Esophagus muscularis mucosa (tissue), 4 donors: ENCODE measurements at regions not wholly inside any gene's neighbourhood (a gene's known extent, or its start where the extent isn't known, plus 50 kb on each side); places are given as distances from the start of the nearest gene placed in this dataset.

Experiments
- DNase-seq: peaks from one replicate; pipeline ENCODE4 v3.0.0-alpha.2; 2017; ENCODE audit errors: extremely low spot score
- H3K27ac ChIP-seq, 4 donors: fragments of 200-600 bp; sonication (generic); replicated peaks in 1 of 4; 1 replicate in 3 of 4; 2 replicates in 1 of 4; pipeline ENCODE4 v1.5.1; 2016 to 2019; ENCODE audit warnings: mild to moderate bottlenecking in 1 of 4
- H3K27me3 ChIP-seq, 4 donors: fragments of 200-600 bp; sonication (generic); one replicate each; pipeline versions ENCODE4 v1.5.1 to v1.6.0; 2016 to 2019
- H3K36me3 ChIP-seq, 4 donors: fragments of 200-600 bp; sonication (generic); one replicate each; pipeline ENCODE4 v1.5.1; 2016 to 2019
- H3K4me1 ChIP-seq, 4 donors: fragments of 200-600 bp; sonication (generic); one replicate each; pipeline ENCODE4 v1.5.1; 2016 to 2019
- H3K4me3 ChIP-seq, 4 donors: fragments of 200-600 bp; sonication (generic); 1 replicate in 2 of 4; 2 replicates in 2 of 4; pipeline ENCODE4 v1.5.1; 2016 to 2019; ENCODE audit warnings: mild to moderate bottlenecking in 4 of 4, moderate library complexity in 1 of 4
- H3K9me3 ChIP-seq, 4 donors: fragments of 200-600 bp; sonication (generic); 1 replicate in 3 of 4; 2 replicates in 1 of 4; pipeline ENCODE4 v1.5.1; 2016 to 2019
- EP300 ChIP-seq: sonication (generic); formaldehyde crosslinking; IDR thresholded peaks from one replicate; pipeline ENCODE4 v1.6.1; 2017; ENCODE audit warnings: antibody characterized with exemption
- POLR2A ChIP-seq: fragments of 450-650 bp; IDR thresholded peaks from one replicate; pipeline ENCODE4 v1.6.1; 2017; ENCODE audit warnings: antibody characterized with exemption, moderate library complexity, mild to moderate bottlenecking, low read depth
- POLR2AphosphoS5 ChIP-seq, 2 donors: sonication (generic); formaldehyde crosslinking; IDR thresholded peaks; one replicate each; pipeline ENCODE4 v1.6.1; 2017; ENCODE audit warnings: antibody characterized with exemption in 2 of 2
- WGBS: methylation state at CpG from one replicate; pipeline ENCODE4 v1.1.5; 2018; 5-methylcytosine and 5-hydroxymethylcytosine counted together
- intact Hi-C: fragments of 100-400 bp; cut with DNase I; formaldehyde crosslinking; loops from one replicate; pipeline ENCODE4 v1.15.1; 2023
- TF ChIP-seq, protein P1 (sequence below), 3 experiments: fragments of 200-600 bp in 2 of 3; fragments of 450-650 bp in 1 of 3; sonication (generic) in 2 of 3; IDR thresholded peaks; one replicate each; pipeline ENCODE4 v1.5.1; 2017 to 2019; ENCODE audit warnings: antibody characterized with exemption in 3 of 3, mild to moderate bottlenecking in 2 of 3, moderate library complexity in 1 of 3

DNA sequence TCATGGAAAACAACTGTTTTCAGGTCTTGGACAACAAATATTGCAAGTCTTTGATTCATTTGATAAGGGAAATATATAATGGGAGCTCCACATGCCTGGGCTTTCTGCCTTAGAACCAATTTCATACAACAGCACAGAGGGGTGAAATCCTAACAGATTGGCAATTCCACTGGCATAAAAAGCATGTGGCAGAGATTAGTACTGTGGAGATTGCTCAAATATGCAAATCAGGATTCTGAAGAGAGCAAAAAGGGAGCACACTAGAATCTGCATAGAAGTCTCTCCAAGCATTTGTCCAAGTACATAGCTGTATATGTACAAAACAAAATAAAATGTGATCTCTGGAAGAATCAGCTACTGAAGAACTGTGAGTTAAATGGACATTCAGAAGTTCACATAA, 312.9 kb upstream of the SLITRK5 start:
- Histone ChIP-seq H3K9me3 (no peaks in the 10 kb centered on the region), H3K4me1 (no peaks in the 10 kb centered on the region), H3K27ac (no peak overlapping the region), H3K36me3 (no peaks in the 10 kb centered on the region), H3K27me3 (peaks cover 0 to 5% (median 0%) of the 10 kb centered on the region in 4 donors), H3K4me3 (no peak overlapping the region)
- intact Hi-C loops = no loop called here
- TF ChIP-seq POLR2AphosphoS5 (IDR thresholded peaks at IDR 0.05) (no peak), POLR2A (no peak), EP300 (no peak)
- TF ChIP-seq, protein P1, sequence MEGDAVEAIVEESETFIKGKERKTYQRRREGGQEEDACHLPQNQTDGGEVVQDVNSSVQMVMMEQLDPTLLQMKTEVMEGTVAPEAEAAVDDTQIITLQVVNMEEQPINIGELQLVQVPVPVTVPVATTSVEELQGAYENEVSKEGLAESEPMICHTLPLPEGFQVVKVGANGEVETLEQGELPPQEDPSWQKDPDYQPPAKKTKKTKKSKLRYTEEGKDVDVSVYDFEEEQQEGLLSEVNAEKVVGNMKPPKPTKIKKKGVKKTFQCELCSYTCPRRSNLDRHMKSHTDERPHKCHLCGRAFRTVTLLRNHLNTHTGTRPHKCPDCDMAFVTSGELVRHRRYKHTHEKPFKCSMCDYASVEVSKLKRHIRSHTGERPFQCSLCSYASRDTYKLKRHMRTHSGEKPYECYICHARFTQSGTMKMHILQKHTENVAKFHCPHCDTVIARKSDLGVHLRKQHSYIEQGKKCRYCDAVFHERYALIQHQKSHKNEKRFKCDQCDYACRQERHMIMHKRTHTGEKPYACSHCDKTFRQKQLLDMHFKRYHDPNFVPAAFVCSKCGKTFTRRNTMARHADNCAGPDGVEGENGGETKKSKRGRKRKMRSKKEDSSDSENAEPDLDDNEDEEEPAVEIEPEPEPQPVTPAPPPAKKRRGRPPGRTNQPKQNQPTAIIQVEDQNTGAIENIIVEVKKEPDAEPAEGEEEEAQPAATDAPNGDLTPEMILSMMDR (IDR thresholded peaks at IDR 0.05) = no peak
- no peak for DNase-seq

- no peak for DNase-seq
- no peaks in the 10 kb centered on the region for H3K36me3 ChIP-seq
- intact Hi-C loops = no loop called here
- H3K4me1 ChIP-seq = no peaks in the 10 kb centered on the region
- no peak overlapping the region for H3K27ac ChIP-seq
- H3K9me3 ChIP-seq = no peaks in the 10 kb centered on the region
- TF ChIP-seq POLR2AphosphoS5 (IDR thresholded peaks at IDR 0.05) (no peak), POLR2A (no peak), EP300 (no peak)
- TF ChIP-seq, protein P1 (IDR thresholded peaks at IDR 0.05) = no peak
- H3K27me3 ChIP-seq = no peaks in the 10 kb centered on the region
- H3K4me3 ChIP-seq = no peak overlapping the region
- WGBS = 90% methylated on average over 1 of the region's 1 CpG
These were observed 310.0 kb upstream of the SLITRK5 start for GRCh38 chr13:87361216-87361615.

DNA sequence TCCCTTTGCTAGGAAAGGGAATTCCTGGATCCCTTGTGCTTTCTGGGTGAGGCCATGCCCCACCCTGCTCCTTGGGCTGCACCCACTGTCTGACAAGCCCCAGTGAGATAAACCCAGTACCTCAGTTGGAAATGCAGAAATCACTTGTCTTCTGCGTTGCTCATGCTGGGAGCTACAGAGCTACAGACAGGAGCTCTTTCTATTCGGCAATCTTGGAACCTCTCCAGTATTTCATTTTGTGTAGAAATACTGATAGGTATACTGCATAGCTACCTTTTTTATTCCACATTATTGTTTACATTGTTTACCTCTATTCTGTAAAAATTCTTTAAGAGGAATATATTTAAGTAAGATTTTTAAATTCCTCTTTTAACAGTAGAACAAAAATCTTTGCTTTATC, 302.5 kb upstream of the SLITRK5 start:
- WGBS = 86% methylated on average over 2 of the region's 2 CpGs
- H3K27me3 ChIP-seq = no peaks in the 10 kb centered on the region
- H3K4me3 ChIP-seq = no peak overlapping the region
- intact Hi-C loops = no loop called here
- H3K9me3 ChIP-seq = peaks cover 0 to 10% (median 2%) of the 10 kb centered on the region in 4 donors
- no peak overlapping the region for H3K27ac ChIP-seq
- TF ChIP-seq POLR2AphosphoS5 (IDR thresholded peaks at IDR 0.05) = no peak
- TF ChIP-seq POLR2A = no peak
- TF ChIP-seq, protein P1 (IDR thresholded peaks at IDR 0.05) = no peak
- no peak for TF ChIP-seq EP300
- H3K36me3 ChIP-seq = no peaks in the 10 kb centered on the region
- H3K4me1 ChIP-seq = no peaks in the 10 kb centered on the region
- DNase-seq = no peak

DNA sequence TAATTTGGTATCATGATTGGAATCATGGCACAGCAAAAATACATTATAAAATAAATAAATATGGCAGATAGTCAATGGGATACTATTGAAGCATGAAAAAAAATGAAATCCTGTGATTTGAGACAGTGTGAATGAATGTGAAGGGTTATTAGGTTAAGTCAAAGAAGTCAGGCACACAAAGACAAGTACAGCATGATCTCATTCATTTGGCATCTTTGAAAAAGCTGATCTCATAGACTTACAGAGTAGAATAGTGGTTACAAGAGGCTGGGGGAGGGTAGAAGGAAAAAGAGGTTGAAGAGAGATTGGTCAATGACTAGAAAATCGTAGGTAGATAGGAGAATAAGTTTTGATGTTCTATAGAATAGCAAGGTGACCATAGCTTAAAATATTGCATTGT, 295.1 kb upstream of the SLITRK5 start:
- intact Hi-C loops = no loop called here
- Histone ChIP-seq H3K4me3 (no peak overlapping the region), H3K27me3 (no peaks in the 10 kb centered on the region), H3K9me3 (no peaks in the 10 kb centered on the region), H3K36me3 (no peaks in the 10 kb centered on the region), H3K4me1 (no peaks in the 10 kb centered on the region), H3K27ac (no peak overlapping the region)
- DNase-seq = no peak
- no peak for TF ChIP-seq EP300
- no peak for TF ChIP-seq POLR2A
- TF ChIP-seq POLR2AphosphoS5 (IDR thresholded peaks at IDR 0.05) = no peak
- TF ChIP-seq, protein P1 (IDR thresholded peaks at IDR 0.05) = no peak
- WGBS = 82% methylated on average over 1 of the region's 1 CpG

- Histone ChIP-seq H3K9me3 (no peaks in the 10 kb centered on the region), H3K4me3 (no peak overlapping the region), H3K27ac (no peak overlapping the region), H3K4me1 (no peaks in the 10 kb centered on the region), H3K27me3 (no peaks in the 10 kb centered on the region), H3K36me3 (no peaks in the 10 kb centered on the region)
- no peak for DNase-seq
- TF ChIP-seq, protein P1 (IDR thresholded peaks at IDR 0.05) = no peak
- TF ChIP-seq POLR2A (no peak), EP300 (no peak), POLR2AphosphoS5 (IDR thresholded peaks at IDR 0.05) (no peak)
- WGBS = 97% methylated on average over 3 of the region's 3 CpGs
- intact Hi-C loops = no loop called here
These were observed 287.1 kb upstream of the SLITRK5 start for GRCh38 chr13:87384099-87384498.
